Esophagus muscularis mucosa (tissue), 4 donors: ENCODE measurements at regions not wholly inside any gene's neighbourhood (a gene's known extent, or its start where the extent isn't known, plus 50 kb on each side); places are given as distances from the start of the nearest gene placed in this dataset.

Experiments
- EP300 ChIP-seq: sonication (generic); formaldehyde crosslinking; IDR thresholded peaks from one replicate; pipeline ENCODE4 v1.6.1; 2017; ENCODE audit warnings: antibody characterized with exemption
- POLR2A ChIP-seq: fragments of 450-650 bp; IDR thresholded peaks from one replicate; pipeline ENCODE4 v1.6.1; 2017; ENCODE audit warnings: antibody characterized with exemption, moderate library complexity, mild to moderate bottlenecking, low read depth
- POLR2AphosphoS5 ChIP-seq, 2 donors: sonication (generic); formaldehyde crosslinking; IDR thresholded peaks; one replicate each; pipeline ENCODE4 v1.6.1; 2017; ENCODE audit warnings: antibody characterized with exemption in 2 of 2
- TF ChIP-seq, protein P1 (sequence below), 3 experiments: fragments of 200-600 bp in 2 of 3; fragments of 450-650 bp in 1 of 3; sonication (generic) in 2 of 3; IDR thresholded peaks; one replicate each; pipeline ENCODE4 v1.5.1; 2017 to 2019; ENCODE audit warnings: antibody characterized with exemption in 3 of 3, mild to moderate bottlenecking in 2 of 3, moderate library complexity in 1 of 3

DNA sequence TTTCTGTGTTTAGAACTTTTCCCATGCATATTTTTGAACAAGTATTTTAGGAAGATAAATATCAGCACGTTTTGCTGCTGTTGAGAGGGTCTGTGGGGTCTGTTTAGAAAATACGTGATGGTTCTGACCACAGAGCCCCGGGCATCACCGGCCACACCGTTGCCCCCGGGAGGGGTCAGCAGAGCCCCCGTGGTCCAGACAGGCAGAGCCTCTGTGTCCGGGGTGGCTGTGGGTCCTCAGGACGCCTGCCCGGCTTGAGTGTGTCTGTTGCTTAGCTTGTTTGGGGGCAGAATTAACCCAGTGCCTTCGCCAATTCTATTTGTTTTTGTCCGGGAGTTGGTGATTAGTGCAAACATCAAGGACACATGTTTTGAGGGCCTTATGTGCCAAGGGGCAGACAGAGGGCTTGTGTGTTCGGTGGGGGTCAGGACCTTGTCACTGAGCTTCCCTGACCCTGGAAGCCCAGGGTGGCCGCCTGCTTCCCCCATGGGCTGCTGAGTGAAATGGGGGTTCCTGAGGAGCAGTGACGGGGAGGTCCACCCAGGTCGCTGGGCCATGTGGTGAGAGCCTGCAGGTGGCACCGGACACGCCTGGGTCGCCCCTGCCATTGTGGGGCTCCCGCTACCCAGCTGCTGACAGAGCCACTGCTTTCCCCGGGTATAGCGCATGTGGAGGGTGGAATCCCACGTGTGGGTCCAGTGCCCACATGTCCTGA lies 122.2 kb downstream of the SIK1 start:
- TF ChIP-seq, protein P1, sequence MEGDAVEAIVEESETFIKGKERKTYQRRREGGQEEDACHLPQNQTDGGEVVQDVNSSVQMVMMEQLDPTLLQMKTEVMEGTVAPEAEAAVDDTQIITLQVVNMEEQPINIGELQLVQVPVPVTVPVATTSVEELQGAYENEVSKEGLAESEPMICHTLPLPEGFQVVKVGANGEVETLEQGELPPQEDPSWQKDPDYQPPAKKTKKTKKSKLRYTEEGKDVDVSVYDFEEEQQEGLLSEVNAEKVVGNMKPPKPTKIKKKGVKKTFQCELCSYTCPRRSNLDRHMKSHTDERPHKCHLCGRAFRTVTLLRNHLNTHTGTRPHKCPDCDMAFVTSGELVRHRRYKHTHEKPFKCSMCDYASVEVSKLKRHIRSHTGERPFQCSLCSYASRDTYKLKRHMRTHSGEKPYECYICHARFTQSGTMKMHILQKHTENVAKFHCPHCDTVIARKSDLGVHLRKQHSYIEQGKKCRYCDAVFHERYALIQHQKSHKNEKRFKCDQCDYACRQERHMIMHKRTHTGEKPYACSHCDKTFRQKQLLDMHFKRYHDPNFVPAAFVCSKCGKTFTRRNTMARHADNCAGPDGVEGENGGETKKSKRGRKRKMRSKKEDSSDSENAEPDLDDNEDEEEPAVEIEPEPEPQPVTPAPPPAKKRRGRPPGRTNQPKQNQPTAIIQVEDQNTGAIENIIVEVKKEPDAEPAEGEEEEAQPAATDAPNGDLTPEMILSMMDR (IDR thresholded peaks at IDR 0.05): no peak
- TF ChIP-seq EP300: no peak
- TF ChIP-seq POLR2AphosphoS5 (IDR thresholded peaks at IDR 0.05): no peak
- TF ChIP-seq POLR2A: no peak
